ENCODE measurements at regions not wholly inside any gene's neighbourhood (a gene's known extent, or its start where the extent isn't known, plus 50 kb on each side); places are given as distances from the start of the nearest gene placed in this dataset.

DNA sequence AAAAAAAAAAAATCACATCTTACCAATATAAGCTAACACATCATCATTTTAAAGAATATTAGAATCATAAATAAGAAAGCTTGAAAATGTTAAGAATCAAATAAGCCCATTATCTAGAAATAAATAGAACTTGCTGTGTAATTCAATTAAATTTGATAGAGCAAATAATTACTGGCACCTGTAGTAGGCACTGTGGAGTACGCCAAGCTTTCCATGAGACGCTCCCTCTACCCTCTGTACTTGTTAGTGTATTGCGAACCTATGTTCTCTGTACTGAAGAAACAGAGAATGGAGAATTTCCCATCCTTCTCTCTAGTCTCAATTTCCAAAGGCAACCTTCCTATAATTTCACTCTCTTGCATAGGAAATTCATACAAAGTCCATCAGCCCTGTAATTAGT is 61.7 kb upstream of the HAND2 start:
- Histone ChIP-seq H3K27me3 (ENCODE audit: insufficient read depth, low read length) (peaks cover 18% of the 10 kb centered on the region), H3K9me2 (ENCODE audit: insufficient read depth) (no peaks in the 10 kb centered on the region), H3K79me2 (ENCODE audit: insufficient read depth, low read length) (no peaks in the 10 kb centered on the region), H3K4me2 (ENCODE audit: low read length) (no peak overlapping the region), H3K4me3 (replicated peaks in 1 of 2; ENCODE audit: low read depth in 1 of 2, low read length in 2 of 2) (no peak overlapping the region), H3K9ac (ENCODE audit: low read length) (no peak overlapping the region), H4K20me1 (ENCODE audit: insufficient read depth) (no peaks in the 10 kb centered on the region), H3K27ac (ENCODE audit: low read depth, low read length) (no peak overlapping the region), H3K36me3 (ENCODE audit: control insufficient read depth in 1 of 2, insufficient read depth in 2 of 2, low read length in 2 of 2) (no peaks in the 10 kb centered on the region), H3K9me3 (ENCODE audit: control insufficient read depth in 1 of 2, insufficient read depth in 1 of 2, low read depth in 1 of 2, low read length in 2 of 2) (no peaks in the 10 kb centered on the region), H3K4me1 (ENCODE audit: control insufficient read depth in 1 of 2, insufficient read depth in 2 of 2, low read length in 2 of 2) (no peaks in the 10 kb centered on the region), H2AFZ (ENCODE audit: low read depth, low read length, poor library complexity, severe bottlenecking) (no peak overlapping the region)
- ATAC-seq (peak; percentile 82), DNase-seq (ENCODE audit: low read depth, low spot score) (peak; percentile 1)
- RAD21 ChIA-PET (ENCODE audit: low non-redundant PET in 1 of 2, low total read pairs in 2 of 2, uncharacterized antibody in 2 of 2, unreplicated experiment in 2 of 2): no interaction called here
- CTCF ChIA-PET: interaction anchor here (0.6 kb wide), 1 partner anchor 578 kb away, joined by 3 read pairs; no protein-coding TSS in a partner anchor
- no peak for TF ChIP-seq JUND (IDR thresholded peaks at IDR 0.05)
- TF ChIP-seq CEBPB (IDR thresholded peaks at IDR 0.05; ENCODE audit: low read depth): no peak
- TF ChIP-seq, protein P1, sequence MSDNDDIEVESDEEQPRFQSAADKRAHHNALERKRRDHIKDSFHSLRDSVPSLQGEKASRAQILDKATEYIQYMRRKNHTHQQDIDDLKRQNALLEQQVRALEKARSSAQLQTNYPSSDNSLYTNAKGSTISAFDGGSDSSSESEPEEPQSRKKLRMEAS (IDR thresholded peaks at IDR 0.05): no peak
- TF ChIP-seq YY1 (IDR thresholded peaks at IDR 0.05; ENCODE audit: extremely low read depth, insufficient replicate concordance, low read depth, low read length): no peak
- TF ChIP-seq FOSL1 (IDR thresholded peaks at IDR 0.05; ENCODE audit: low read depth): no peak
- TF ChIP-seq, protein P2, sequence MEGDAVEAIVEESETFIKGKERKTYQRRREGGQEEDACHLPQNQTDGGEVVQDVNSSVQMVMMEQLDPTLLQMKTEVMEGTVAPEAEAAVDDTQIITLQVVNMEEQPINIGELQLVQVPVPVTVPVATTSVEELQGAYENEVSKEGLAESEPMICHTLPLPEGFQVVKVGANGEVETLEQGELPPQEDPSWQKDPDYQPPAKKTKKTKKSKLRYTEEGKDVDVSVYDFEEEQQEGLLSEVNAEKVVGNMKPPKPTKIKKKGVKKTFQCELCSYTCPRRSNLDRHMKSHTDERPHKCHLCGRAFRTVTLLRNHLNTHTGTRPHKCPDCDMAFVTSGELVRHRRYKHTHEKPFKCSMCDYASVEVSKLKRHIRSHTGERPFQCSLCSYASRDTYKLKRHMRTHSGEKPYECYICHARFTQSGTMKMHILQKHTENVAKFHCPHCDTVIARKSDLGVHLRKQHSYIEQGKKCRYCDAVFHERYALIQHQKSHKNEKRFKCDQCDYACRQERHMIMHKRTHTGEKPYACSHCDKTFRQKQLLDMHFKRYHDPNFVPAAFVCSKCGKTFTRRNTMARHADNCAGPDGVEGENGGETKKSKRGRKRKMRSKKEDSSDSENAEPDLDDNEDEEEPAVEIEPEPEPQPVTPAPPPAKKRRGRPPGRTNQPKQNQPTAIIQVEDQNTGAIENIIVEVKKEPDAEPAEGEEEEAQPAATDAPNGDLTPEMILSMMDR (IDR thresholded peaks at IDR 0.05 in 2 of 3, conservative IDR thresholded peaks at IDR 0.05 in 1 of 3; ENCODE audit: borderline replicate concordance in 1 of 3, insufficient read depth in 1 of 3, low read depth in 2 of 3, low read length in 2 of 3): peak in 2 of 3 experiments; percentile 29 to 51; a peak in 3 of 6 replicates
- TF ChIP-seq POLR2AphosphoS5 (IDR thresholded peaks at IDR 0.05; ENCODE audit: low read depth, low read length): no peak
- POLR2A ChIA-PET: no interaction called here
- no TSS peak for BruUV-seq (replicated peaks)
- intact Hi-C loops (cut with micrococcal nuclease): no loop called here

DNA sequence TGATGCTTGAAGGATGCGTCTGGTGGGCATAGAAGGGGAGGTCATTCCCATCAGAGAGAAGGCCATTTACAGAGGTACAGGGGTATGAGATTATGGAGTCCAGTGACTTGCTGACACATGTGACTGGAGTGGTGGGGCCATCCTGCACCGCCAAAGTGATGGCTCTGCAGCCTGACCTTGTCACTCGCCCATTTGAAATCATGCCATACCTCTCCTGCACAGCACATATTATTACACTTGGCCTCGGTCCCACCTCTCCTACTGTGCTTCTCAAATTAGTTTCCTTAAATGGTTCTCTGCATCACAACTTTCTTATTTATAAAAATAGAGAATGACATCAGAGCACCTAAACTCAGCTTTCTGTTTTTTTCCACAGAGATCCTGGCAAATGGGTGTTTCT is 60.7 kb upstream of the HAND2 start:
- Histone ChIP-seq H3K4me1 (ENCODE audit: control insufficient read depth in 1 of 2, insufficient read depth in 2 of 2, low read length in 2 of 2) (no peaks in the 10 kb centered on the region), H2AFZ (ENCODE audit: low read depth, low read length, poor library complexity, severe bottlenecking) (no peak overlapping the region), H3K4me3 (replicated peaks in 1 of 2; ENCODE audit: low read depth in 1 of 2, low read length in 2 of 2) (no peak overlapping the region), H3K79me2 (ENCODE audit: insufficient read depth, low read length) (no peaks in the 10 kb centered on the region), H3K9me3 (ENCODE audit: control insufficient read depth in 1 of 2, insufficient read depth in 1 of 2, low read depth in 1 of 2, low read length in 2 of 2) (no peaks in the 10 kb centered on the region), H3K9ac (ENCODE audit: low read length) (no peak overlapping the region), H3K4me2 (ENCODE audit: low read length) (no peak overlapping the region), H3K9me2 (ENCODE audit: insufficient read depth) (no peaks in the 10 kb centered on the region), H4K20me1 (ENCODE audit: insufficient read depth) (no peaks in the 10 kb centered on the region), H3K27ac (ENCODE audit: low read depth, low read length) (no peak overlapping the region), H3K36me3 (ENCODE audit: control insufficient read depth in 1 of 2, insufficient read depth in 2 of 2, low read length in 2 of 2) (no peaks in the 10 kb centered on the region), H3K27me3 (ENCODE audit: insufficient read depth, low read length) (peaks cover 18% of the 10 kb centered on the region)
- RAD21 ChIA-PET (ENCODE audit: low non-redundant PET in 1 of 2, low total read pairs in 2 of 2, uncharacterized antibody in 2 of 2, unreplicated experiment in 2 of 2): no interaction called here
- POLR2A ChIA-PET: no interaction called here
- no TSS peak for BruUV-seq (replicated peaks)
- intact Hi-C loops (cut with micrococcal nuclease): no loop called here
- DNase-seq (ENCODE audit: low read depth, low spot score) (no peak), ATAC-seq (no peak)
- CTCF ChIA-PET: no interaction called here
- no peak for TF ChIP-seq EZH2phosphoT487 (IDR thresholded peaks at IDR 0.05; ENCODE audit: borderline replicate concordance)
- TF ChIP-seq ZFX (IDR thresholded peaks at IDR 0.05): no peak
- TF ChIP-seq ATF3 (IDR thresholded peaks at IDR 0.05): no peak
- TF ChIP-seq, protein P1 (IDR thresholded peaks at IDR 0.05): no peak
- TF ChIP-seq, protein P2 (IDR thresholded peaks at IDR 0.05 in 2 of 3, conservative IDR thresholded peaks at IDR 0.05 in 1 of 3; ENCODE audit: borderline replicate concordance in 1 of 3, insufficient read depth in 1 of 3, low read depth in 2 of 3, low read length in 2 of 3): no peak
- TF ChIP-seq JUND (IDR thresholded peaks at IDR 0.05): no peak
- no peak for TF ChIP-seq CEBPB (IDR thresholded peaks at IDR 0.05; ENCODE audit: low read depth)
- TF ChIP-seq SIN3A (IDR thresholded peaks at IDR 0.05; ENCODE audit: low read depth): no peak
- TF ChIP-seq TCF7L2 (IDR thresholded peaks at IDR 0.05; ENCODE audit: borderline replicate concordance, extremely low read depth, insufficient read depth, insufficient read length): no peak
- no peak for TF ChIP-seq SRF (IDR thresholded peaks at IDR 0.05; ENCODE audit: low read depth)
- TF ChIP-seq ZNF274 (IDR thresholded peaks at IDR 0.05; ENCODE audit: low read depth, low read length): no peak
- no peak for TF ChIP-seq CBX3 (IDR thresholded peaks at IDR 0.05; ENCODE audit: low read depth)
- no peak for TF ChIP-seq ELF1 (IDR thresholded peaks at IDR 0.05; ENCODE audit: borderline replicate concordance, low read depth)
